Vagina (tissue), 2 donors: ENCODE measurements at regions not wholly inside any gene's neighbourhood (a gene's known extent, or its start where the extent isn't known, plus 50 kb on each side); places are given as distances from the start of the nearest gene placed in this dataset.
"Not testable (repeated sequence)": the region's sequence is repeated elsewhere in the genome, so short reads cannot be mapped to it uniquely, and the experiment has no call there.

Experiments
- POLR2A ChIP-seq, 2 donors: fragments of 450-650 bp; IDR thresholded peaks; one replicate each; pipeline ENCODE4 v1.6.1; 2017; ENCODE audit warnings: antibody characterized with exemption in 2 of 2, mild to moderate bottlenecking in 2 of 2, moderate library complexity in 2 of 2
- POLR2AphosphoS5 ChIP-seq, 2 donors: sonication (generic); formaldehyde crosslinking; IDR thresholded peaks; one replicate each; pipeline ENCODE4 v1.9.0; 2017; ENCODE audit warnings: antibody characterized with exemption in 2 of 2, mild to moderate bottlenecking in 2 of 2, low read depth in 1 of 2; ENCODE audit not compliant: insufficient read depth in 1 of 2
- TF ChIP-seq, protein P1 (sequence below), 3 experiments: fragments of 450-650 bp in 2 of 3; fragments of 200-600 bp in 1 of 3; sonication (generic) in 1 of 3; IDR thresholded peaks; one replicate each; pipeline ENCODE4 v1.5.1; 2017 to 2019; ENCODE audit warnings: antibody characterized with exemption in 3 of 3, mild to moderate bottlenecking in 2 of 3, moderate library complexity in 2 of 3

DNA sequence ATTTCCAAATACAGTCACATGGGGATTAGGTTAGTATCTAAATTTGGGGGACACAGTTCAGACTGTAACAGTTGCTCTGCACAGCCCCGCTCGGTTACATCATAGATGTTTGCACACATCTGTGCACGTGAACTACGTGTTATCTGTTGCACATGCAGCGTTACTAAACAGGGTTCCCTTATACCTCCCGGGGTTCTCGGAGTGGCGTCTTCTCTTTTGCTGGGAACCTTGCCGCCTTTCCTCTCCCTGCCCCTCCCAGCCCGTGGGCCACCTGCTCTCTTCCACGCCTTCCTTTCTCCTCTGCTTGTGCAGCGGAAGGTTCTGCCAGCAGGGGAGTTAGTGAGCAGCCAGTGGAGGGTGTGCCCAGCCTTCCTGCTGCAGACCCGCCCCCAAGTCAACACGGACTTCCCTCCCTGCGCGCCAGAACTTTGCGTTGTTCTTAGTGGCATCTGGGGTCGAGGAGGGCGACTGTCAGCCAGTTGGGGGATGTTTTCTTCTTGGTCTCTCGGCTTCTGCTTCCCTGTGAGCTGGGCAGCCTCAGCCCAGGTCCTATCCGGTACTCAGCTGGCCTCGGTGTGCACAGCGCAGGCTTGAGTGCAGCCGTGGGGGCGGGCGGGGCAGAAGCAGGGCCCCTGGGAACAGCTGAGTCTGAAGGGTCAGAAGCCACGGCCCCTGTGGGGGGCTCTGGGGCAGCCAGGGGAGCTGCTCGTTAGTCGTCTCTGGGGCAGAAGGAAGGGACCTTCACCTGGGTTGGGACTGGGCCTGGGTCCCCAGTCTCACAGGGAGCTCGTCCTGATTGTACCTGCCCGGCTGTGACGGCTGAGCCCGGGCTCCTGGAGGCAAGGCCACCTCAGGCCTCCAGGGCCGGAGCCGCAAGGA is 146.7 kb downstream of the IGLL1 start:
- TF ChIP-seq, protein P1, sequence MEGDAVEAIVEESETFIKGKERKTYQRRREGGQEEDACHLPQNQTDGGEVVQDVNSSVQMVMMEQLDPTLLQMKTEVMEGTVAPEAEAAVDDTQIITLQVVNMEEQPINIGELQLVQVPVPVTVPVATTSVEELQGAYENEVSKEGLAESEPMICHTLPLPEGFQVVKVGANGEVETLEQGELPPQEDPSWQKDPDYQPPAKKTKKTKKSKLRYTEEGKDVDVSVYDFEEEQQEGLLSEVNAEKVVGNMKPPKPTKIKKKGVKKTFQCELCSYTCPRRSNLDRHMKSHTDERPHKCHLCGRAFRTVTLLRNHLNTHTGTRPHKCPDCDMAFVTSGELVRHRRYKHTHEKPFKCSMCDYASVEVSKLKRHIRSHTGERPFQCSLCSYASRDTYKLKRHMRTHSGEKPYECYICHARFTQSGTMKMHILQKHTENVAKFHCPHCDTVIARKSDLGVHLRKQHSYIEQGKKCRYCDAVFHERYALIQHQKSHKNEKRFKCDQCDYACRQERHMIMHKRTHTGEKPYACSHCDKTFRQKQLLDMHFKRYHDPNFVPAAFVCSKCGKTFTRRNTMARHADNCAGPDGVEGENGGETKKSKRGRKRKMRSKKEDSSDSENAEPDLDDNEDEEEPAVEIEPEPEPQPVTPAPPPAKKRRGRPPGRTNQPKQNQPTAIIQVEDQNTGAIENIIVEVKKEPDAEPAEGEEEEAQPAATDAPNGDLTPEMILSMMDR (IDR thresholded peaks at IDR 0.05) = peak in 1 of 3 experiments; percentile 39
- not testable (repeated sequence) for TF ChIP-seq POLR2A (IDR thresholded peaks at IDR 0.05); POLR2AphosphoS5 (IDR thresholded peaks at IDR 0.05; ENCODE audit: insufficient read depth in 1 of 2, low read depth in 1 of 2)
